Left renal pelvis (tissue), 4 donors: ENCODE measurements at regions not wholly inside any gene's neighbourhood (a gene's known extent, or its start where the extent isn't known, plus 50 kb on each side); places are given as distances from the start of the nearest gene placed in this dataset.

Source experiments
- DNase-seq, 4 donors: peaks; one replicate each; pipeline ENCODE4 v3.0.0-alpha.2; 2013; ENCODE audit warnings: low read depth in 4 of 4, low spot score in 3 of 4

DNA sequence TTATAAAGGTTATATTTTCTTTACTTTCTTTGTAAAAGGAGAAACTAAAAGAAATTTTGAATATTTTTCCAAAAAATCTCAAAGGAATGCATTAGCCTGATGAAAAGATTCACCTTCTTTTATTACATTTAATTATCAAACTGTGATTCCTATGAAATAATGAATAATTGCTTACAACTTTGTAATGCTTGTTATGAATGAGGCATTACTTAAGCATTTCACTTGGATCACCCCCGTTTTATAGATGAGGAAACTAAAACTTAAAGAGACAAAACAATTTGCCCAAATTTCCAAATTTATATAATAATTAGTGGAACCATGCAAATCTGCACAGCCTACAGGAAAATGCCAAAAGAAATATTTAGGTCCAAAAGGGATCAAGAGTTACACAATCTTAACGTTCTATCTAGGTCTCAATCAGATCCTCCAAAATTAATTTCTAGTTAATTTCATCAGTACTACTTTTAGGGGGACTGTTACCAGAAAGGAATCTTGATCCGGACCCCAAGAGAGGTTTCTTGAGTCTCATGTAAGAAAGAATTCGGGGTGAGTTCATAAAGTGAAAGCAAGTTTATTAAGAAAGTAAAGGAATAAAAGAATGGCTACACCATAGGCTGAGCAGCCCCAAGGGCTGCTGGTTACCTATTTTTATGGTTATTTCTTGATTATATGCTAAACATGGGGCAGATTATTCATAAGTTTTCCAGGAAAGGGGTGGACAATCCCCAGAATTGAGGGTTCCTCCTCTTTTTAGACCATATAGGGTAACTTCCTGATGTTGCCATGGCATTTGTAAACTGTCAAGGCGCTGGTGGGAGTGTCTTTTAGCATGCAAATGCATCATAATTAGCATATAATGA is 288.0 kb downstream of the ADGB start:
- no peak for DNase-seq

GRCh38 chr6:146887447-146888077 is 288.8 kb downstream of the ADGB start:
- DNase-seq = no peak

DNA sequence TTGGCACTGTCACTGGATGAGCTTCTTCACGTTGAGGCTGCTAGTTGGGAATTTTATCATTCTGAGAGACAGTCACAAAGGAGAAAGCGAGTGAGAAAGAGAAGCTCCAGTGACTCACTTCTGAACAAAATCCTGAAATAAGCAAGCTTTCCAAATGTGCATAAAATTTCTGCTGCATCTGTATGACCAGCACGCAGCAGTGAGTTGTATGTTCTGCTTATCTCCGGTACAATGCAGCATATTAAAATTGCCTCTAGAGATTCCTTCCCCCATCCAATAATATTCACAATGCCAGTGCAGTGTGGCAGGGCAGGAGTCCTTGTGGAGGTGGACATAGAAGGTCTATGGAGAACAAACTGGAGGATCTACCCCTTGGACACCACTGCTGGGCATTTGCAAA is 290.5 kb downstream of the ADGB start:
- DNase-seq = no peak

GRCh38 chr6:146890172-146890571 is 291.4 kb downstream of the ADGB start:
- no peak for DNase-seq

- no peak for DNase-seq
These were observed 292.1 kb downstream of the ADGB start for GRCh38 chr6:146890644-146891434.

- DNase-seq = no peak
These were observed 293.0 kb downstream of the ADGB start for GRCh38 chr6:146891615-146892265.

GRCh38 chr6:146892283-146892612 is 293.5 kb downstream of the ADGB start:
- DNase-seq = no peak

DNA sequence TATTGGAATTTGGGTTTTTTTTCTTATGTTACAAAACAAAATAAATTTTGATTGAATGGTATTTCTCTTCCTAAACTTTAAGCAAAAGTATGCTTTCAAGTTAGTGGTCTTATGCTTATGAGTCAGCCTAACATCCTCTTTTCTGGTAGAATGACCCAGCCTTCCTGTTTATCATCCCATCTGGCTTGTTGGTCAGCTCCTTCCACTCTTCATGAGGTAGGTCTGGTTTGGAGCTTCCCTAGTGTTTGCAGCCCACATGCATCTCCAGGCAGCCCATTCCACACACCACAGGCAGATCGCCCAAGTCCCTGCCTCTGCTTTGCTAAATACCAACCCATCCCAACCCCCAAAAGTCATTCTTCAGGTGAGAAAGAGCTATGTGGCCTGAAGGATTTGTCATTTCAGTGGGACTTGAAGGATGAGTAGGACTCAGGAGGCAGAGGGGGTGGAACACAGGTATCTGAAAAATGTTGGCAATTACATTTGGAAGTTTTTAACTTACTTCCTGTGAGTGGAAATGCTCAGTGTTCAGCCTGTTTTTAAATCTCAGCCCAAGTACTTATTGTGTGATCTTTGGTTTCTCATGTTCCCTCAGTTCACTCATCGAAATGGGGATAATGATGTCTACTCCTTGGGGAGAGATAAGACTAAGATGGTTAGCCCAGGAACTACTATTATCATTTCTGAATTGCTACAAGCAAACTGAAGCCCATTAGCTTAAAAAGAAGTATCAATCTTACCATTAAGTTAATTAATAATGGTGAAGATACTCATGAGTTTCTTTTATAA is 294.0 kb downstream of the ADGB start:
- DNase-seq = no peak

- DNase-seq = no peak
These were observed 294.9 kb downstream of the ADGB start for GRCh38 chr6:146893690-146894089.

- no peak for DNase-seq
These were observed 295.9 kb downstream of the ADGB start for GRCh38 chr6:146894624-146895023.

DNA sequence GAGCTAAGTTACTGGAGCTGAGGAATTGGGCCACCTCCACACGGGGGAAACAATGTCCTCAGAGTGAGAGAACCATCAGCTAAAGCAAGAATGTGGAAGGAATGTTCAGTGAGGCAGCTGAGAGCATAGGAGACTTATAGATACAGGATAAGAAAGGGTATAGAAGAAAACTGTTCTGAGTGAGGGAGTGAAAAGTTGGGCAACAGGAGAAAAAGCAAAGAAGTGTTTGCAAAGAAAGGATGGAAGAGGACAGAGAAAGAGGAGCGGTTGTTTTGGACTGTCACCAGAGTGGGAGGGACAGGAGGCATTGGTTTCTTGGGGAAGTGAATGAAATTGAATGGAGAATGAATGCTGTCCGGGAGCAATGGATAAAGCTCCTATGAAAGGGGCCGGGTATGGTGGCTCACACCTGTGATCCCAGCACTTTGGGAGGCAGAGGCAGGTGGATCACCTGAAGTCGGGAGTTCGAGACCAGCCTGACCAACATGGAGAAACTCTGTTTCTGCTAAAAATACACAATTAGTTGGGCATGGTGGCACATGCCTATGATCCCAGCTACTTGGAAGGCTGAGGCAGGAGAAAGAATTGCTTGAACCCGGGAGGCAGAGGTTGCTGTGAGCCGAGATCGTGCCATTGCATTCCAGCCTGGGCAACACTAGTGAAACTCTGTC is 296.5 kb downstream of the ADGB start:
- DNase-seq = no peak

GRCh38 chr6:146895772-146896061 is 296.9 kb downstream of the ADGB start:
- no peak for DNase-seq

GRCh38 chr6:146896062-146896813 is 297.5 kb downstream of the ADGB start:
- no peak for DNase-seq

GRCh38 chr6:146896960-146897701 is 298.4 kb downstream of the ADGB start:
- DNase-seq = no peak

DNA sequence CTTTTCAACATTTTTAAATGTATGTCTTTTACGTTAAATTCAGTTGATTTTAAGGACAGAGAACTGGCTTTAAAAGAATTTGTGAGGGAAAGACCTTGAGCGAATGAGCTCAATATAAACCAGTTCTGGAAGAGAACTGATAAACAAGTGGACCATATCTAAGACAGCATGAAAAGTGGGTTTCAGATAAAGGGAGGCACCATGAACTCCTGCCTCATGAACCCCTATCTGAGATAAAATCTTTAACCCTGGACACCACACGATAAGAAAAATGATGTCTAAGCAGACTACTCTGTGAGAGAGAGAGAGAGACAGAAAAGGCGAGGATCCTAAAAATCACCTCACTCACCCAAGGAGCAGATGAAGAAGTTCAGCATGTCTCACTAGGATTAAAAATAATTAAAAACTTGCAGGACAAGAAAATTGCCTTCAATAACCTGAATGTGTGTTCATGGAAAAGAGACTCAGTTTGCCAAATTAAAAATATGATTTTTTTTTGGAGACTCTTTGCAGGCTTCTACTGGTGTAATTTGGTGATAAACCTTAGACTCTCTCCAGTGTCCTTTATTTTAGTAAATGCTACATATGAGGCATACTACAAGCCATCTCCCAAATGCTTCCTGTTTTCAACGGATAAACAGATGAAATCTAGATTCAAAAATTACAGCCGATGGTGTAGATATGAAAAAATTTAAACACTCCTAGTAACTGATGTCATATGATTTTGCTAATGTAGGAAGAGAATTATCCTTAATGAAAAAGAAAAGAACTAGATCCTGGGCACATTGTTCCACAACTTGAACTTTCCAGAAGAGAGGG is 299.5 kb downstream of the ADGB start:
- no peak for DNase-seq

GRCh38 chr6:146898888-146899227 is 300.1 kb downstream of the ADGB start:
- no peak for DNase-seq

DNA sequence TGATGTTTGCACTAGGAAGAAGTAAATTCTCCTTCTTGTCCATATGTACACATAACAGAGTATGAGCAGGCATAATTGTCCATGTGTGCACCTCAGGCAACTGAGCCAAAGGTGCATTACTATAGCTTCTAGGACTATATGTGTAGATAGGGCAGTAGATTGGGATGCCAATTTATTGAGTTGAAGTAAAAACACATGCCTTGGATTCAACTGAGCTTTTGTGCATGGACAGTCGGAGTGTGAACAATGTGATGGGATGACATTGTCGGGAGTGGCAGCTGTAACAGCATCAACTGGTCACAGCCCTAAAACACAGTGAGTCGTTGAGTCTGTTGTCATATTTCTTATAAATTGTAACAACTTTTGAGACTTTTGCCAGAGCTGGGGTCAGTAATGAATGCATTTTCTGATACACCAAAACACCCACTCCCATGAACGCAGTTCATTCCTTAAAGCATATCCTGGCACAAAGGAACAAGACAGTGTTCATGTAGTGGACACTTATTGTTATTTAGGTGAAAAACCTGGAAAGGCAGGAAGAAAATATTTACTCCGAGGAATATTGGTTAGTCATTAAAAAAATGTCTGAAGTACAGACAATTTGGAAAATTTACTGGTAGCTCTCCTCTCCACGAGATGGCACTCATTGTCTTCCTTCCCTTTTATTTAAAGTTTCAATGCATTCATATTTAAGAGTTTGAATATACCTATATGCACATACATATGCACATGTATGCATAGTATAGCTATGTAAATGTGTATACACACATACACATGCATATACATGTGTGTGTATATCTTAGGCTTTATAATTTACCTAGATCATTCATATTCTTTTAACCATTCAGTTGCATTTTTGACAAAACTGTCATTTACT is 302.0 kb upstream of the STXBP5 start:
- no peak for DNase-seq
